ENCODE measurements at regions not wholly inside any gene's neighbourhood (a gene's known extent, or its start where the extent isn't known, plus 50 kb on each side); places are given as distances from the start of the nearest gene placed in this dataset.

DNA sequence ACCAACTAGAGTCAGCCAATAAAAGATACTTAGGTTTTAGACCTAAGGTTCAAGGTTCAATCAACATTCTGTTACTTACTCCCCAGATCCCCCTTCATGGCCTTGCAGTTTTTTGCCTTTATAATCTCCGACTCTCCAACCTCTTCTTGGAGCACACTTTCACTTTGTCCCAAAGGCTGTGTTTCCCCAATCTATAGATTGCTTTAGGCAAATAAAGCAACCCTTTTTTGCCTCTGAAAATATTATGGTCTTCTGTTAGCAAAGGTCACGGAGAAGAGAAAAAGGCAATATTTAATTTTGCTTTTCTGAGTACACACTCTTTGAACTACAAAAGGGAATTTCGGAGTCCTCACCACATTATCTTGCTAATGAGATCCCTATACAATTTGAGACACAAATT lies 268.1 kb downstream of the PLOD2 start:
- TF ChIP-seq, protein P1, sequence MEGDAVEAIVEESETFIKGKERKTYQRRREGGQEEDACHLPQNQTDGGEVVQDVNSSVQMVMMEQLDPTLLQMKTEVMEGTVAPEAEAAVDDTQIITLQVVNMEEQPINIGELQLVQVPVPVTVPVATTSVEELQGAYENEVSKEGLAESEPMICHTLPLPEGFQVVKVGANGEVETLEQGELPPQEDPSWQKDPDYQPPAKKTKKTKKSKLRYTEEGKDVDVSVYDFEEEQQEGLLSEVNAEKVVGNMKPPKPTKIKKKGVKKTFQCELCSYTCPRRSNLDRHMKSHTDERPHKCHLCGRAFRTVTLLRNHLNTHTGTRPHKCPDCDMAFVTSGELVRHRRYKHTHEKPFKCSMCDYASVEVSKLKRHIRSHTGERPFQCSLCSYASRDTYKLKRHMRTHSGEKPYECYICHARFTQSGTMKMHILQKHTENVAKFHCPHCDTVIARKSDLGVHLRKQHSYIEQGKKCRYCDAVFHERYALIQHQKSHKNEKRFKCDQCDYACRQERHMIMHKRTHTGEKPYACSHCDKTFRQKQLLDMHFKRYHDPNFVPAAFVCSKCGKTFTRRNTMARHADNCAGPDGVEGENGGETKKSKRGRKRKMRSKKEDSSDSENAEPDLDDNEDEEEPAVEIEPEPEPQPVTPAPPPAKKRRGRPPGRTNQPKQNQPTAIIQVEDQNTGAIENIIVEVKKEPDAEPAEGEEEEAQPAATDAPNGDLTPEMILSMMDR (IDR thresholded peaks at IDR 0.05; ENCODE audit: low read depth, low read length, missing input control) = no peak
- TF ChIP-seq HNF4A (conservative IDR thresholded peaks at IDR 0.05) (no peak), TAF1 (conservative IDR thresholded peaks at IDR 0.05) (no peak), JUND (IDR thresholded peaks at IDR 0.05) (no peak), RAD21 (IDR thresholded peaks at IDR 0.05) (no peak), GABPA (IDR thresholded peaks at IDR 0.05 in 1 of 2, conservative IDR thresholded peaks at IDR 0.05 in 1 of 2) (no peak)
